SK-N-SH treated with all-trans-retinoic acid at 6 μM for 48 hours (cell line): ENCODE measurements at regions not wholly inside any gene's neighbourhood (a gene's known extent, or its start where the extent isn't known, plus 50 kb on each side); places are given as distances from the start of the nearest gene placed in this dataset.

Experiments used
- GLIS3 ChIP-seq: fragments of 250-450 bp; sonication (Bioruptor Pico); IDR thresholded peaks from 2 replicates; pipeline ENCODE4 v1.5.0; 2020; ENCODE audit warnings: mild to moderate bottlenecking, moderate library complexity
- OSR1 ChIP-seq: fragments of 250-450 bp; sonication (Bioruptor Pico); IDR thresholded peaks from 2 replicates; pipeline ENCODE4 v1.8.0; 2022; ENCODE audit warnings: moderate library complexity, mild to moderate bottlenecking, inconsistent platforms
- RARB ChIP-seq: fragments of 250-450 bp; sonication (Bioruptor Pico); IDR thresholded peaks from 2 replicates; pipeline ENCODE4 v1.8.0; 2021; ENCODE audit warnings: mild to moderate bottlenecking, moderate library complexity
- SNAI2 ChIP-seq: fragments of 250-450 bp; sonication (Bioruptor Pico); IDR thresholded peaks from 2 replicates; pipeline ENCODE4 v1.5.0; 2020; ENCODE audit warnings: mild to moderate bottlenecking, moderate library complexity
- TOX ChIP-seq: fragments of 250-450 bp; sonication (Bioruptor Pico); IDR thresholded peaks from 2 replicates; pipeline ENCODE4 v1.8.0; 2021; ENCODE audit warnings: mild to moderate bottlenecking, moderate library complexity, borderline replicate concordance
- ZNF565 ChIP-seq: fragments of 450-650 bp; formaldehyde crosslinking; conservative IDR thresholded peaks from 2 replicates; pipeline ENCODE4 v1.5.0; 2020; ENCODE audit warnings: low read depth, mild to moderate bottlenecking, moderate library complexity
- TF ChIP-seq, protein P1 (sequence below): fragments of 250-450 bp; sonication (Bioruptor Pico); IDR thresholded peaks from 2 replicates; pipeline ENCODE4 v1.8.0; 2020; ENCODE audit warnings: mild to moderate bottlenecking, moderate library complexity, borderline replicate concordance

DNA sequence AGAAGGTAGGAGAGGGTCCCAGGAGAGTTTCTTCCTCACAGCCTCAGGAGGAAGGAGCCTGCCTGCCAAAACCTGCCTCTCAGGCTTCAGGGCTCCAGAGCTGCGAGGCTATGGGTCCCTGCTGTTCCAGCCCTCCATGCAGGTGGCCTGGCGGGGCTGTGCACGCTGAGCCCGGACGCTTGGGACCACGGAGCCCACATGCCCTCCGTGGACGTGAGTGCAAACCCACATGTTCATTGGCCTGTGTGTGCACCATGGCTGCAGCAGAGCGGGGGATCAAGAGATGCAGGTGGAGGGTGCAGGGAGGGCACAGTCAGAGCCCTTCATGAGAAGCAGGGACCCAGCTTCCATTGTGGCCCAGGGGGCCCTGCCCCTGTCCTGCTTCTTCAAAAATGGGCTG lies 287.3 kb downstream of the IRX2 start:
- TF ChIP-seq, protein P1, sequence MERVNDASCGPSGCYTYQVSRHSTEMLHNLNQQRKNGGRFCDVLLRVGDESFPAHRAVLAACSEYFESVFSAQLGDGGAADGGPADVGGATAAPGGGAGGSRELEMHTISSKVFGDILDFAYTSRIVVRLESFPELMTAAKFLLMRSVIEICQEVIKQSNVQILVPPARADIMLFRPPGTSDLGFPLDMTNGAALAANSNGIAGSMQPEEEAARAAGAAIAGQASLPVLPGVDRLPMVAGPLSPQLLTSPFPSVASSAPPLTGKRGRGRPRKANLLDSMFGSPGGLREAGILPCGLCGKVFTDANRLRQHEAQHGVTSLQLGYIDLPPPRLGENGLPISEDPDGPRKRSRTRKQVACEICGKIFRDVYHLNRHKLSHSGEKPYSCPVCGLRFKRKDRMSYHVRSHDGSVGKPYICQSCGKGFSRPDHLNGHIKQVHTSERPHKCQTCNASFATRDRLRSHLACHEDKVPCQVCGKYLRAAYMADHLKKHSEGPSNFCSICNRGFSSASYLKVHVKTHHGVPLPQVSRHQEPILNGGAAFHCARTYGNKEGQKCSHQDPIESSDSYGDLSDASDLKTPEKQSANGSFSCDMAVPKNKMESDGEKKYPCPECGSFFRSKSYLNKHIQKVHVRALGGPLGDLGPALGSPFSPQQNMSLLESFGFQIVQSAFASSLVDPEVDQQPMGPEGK (CRISPR knock-in tag), result no peak
- no peak for TF ChIP-seq OSR1 (CRISPR knock-in tag)
- TF ChIP-seq GLIS3, result no peak
- TF ChIP-seq SNAI2 (CRISPR knock-in tag), result no peak
- TF ChIP-seq RARB, result no peak
- no peak for TF ChIP-seq TOX (CRISPR knock-in tag)
- no peak for TF ChIP-seq ZNF565 (CRISPR knock-in tag)
